ACHN (cell line): ENCODE measurements at regions not wholly inside any gene's neighbourhood (a gene's known extent, or its start where the extent isn't known, plus 50 kb on each side); places are given as distances from the start of the nearest gene placed in this dataset.

Source experiments
- DNase-seq: peaks from one replicate; pipeline ENCODE4 v3.0.0-alpha.2; 2015
- in situ Hi-C: cut with HindIII; loops from 2 replicates; pipeline ENCODE4 v1.10.0; 2017; ENCODE audit warnings: low sequenced_read_pairs, low pct_ligation_motif_present, low pct_unique_long_range_greater_than_20kb

- DNase-seq: no peak
- in situ Hi-C loops: no loop called here
These were observed 260.6 kb upstream of the DIAPH2 start for GRCh38 chrX:96424007-96424406.

DNA sequence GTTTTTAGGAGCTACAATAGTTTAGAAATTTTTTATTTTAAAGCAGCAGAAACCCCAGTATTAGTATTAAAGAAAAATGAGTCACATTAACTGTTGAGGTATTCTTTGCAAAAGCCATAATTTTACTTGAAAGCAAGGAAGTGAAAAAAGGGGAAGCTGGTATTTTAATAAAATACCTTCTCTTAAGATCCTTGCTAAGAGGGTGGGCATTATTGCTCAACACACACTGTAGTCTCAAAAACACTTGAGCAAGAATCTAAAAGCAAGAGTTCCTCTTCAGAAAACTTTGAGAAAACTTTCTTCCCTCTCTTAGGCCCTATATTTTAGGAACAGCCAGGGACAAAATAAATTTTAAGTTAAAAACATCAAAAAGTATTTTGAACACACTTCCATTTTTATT lies 259.4 kb upstream of the DIAPH2 start:
- in situ Hi-C loops: no loop called here
- no peak for DNase-seq

DNA sequence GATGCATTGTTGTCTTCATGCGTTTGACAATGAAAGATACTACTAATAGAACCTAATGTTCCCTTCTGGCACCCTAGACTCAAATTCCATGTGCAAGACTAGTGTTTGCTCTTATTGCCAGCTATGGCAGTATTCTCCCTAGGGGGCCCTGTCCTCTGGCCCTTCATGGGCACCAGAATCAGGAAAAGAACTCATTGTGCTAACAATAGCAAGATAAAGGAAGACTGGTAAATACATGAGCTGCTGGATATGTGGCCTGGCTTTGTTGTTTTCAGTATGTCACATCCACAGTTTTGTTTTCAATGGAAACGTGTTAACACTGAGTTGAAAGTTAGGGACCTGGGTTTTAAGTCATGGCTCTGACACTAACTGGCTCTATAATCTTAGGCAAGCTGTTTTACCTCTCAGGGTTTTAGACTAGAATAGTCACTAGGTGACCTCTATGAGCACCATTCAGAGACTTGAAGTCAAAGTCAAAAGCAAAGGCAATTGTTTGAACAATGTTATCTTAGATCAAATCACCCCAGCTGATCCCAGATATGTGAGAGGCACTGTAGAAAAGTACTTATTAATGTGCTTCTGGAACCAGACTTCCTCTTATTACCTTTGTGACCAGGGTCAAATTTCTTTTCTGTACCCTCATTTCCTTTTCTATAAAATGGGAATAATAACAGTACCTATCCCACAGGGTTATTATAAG lies 253.7 kb upstream of the DIAPH2 start:
- in situ Hi-C loops: no loop called here
- no peak for DNase-seq

GRCh38 chrX:96432647-96433046 lies 252.0 kb upstream of the DIAPH2 start:
- in situ Hi-C loops: no loop called here
- DNase-seq: no peak

GRCh38 chrX:96433409-96434077 lies 251.1 kb upstream of the DIAPH2 start:
- no peak for DNase-seq

DNA sequence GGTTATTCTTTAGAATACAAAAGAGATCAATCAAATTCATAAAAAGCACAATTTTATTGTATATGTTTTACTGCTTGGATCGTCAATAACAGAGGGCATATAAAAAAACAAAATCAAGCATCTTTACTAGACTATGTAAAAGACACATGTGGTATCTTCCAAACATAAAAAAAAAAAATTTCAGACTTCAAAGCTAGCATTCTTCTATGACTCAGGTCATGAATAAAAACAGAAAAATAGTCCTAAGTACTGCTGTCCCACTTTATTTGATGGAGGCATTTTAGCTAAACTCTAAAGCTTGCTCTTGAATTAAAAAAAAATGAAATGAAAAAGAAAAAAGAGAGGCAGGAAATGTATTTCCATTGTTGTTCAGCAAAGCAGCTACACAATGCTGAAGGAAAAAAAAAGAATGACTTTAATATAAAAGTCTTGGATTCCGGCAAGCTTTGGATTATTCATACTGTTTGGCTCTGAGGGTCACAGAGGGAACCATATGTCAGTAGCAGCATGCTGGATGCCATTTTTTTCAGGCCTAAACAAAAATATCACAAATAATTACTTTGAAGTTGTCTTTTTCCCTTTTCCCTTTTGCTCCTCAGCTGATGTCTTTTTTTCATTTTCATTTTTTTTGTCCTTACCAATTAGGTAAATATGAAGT lies 249.1 kb upstream of the DIAPH2 start:
- no peak for DNase-seq
- in situ Hi-C loops: no loop called here

More at GRCh38 chrX:96433409-96434077, 251.1 kb upstream of the DIAPH2 start:
- in situ Hi-C loops: no loop called here

GRCh38 chrX:96436105-96436504 lies 248.5 kb upstream of the DIAPH2 start:
- DNase-seq: peak; percentile 23
- in situ Hi-C loops: no loop called here

DNA sequence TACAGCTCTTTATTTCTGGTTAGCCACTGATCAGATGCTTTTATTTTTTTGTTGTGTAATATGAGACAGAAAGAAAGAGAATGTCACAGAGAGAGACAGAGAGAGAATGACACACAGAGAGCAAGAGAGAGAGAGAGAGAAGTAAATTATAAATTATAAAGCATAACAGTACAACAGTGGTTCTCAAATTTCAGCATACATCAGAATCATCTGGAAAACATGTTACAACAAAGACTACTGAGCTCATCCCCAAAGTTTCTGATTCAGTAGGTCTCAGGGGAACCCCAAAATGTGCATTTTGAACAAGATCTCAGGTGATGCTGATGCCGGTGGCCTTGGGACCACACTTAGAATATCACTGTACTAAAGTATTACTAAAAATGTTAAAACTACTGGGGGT lies 245.8 kb upstream of the DIAPH2 start:
- in situ Hi-C loops: no loop called here
- DNase-seq: no peak

DNA sequence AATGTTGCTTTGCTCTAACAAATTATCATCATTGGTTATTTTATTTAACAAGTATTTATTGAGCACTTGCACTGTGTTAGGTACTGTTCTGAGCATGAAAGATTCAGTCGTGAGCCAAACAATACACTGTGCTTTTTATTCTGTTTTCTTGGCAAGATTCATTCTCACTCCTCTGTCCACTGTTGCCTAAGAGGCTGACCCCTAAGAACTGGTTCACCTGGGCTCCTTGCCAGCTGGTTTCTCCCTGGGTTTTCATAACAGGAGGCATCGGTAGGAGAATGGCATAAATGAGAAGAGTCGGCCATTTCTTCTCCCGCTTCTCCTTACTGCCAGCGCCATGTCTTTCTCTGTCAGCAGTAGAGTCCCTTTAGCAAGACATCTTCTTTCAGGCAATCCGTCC lies 243.7 kb upstream of the DIAPH2 start:
- in situ Hi-C loops: no loop called here

DNA sequence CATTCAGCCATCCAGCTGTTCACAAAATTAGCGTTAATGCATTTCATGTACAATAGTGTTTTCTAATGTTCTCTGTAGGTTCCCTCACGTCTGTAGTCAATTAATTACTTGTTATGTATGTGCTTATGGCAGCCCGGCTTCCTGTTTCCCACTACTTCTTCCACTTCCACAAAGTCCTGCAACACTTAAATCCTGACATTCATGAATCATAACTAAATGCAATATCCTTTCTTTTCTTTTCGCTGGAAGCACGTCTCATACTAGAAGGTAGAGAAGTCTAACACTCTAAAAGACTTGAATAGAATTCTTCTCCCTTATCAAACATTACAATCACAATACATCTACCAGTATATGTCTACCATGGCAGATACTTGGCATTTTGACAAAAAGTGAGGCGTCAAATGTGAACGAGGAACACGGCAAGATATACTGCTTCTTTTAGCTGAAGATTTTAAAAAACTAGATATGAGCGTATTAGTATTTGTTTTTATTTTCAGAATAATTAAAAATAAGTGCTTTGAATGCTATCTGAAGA lies 239.0 kb upstream of the DIAPH2 start:
- DNase-seq: no peak
- in situ Hi-C loops: no loop called here

More for the DNA sequence above, 243.7 kb upstream of the DIAPH2 start:
- no peak for DNase-seq

- in situ Hi-C loops: no loop called here
- DNase-seq: no peak
These were observed 238.1 kb upstream of the DIAPH2 start for GRCh38 chrX:96446524-96446923.

GRCh38 chrX:96447161-96447560 lies 237.5 kb upstream of the DIAPH2 start:
- in situ Hi-C loops: no loop called here
- no peak for DNase-seq

GRCh38 chrX:96449191-96449590 lies 235.5 kb upstream of the DIAPH2 start:
- in situ Hi-C loops: no loop called here

DNA sequence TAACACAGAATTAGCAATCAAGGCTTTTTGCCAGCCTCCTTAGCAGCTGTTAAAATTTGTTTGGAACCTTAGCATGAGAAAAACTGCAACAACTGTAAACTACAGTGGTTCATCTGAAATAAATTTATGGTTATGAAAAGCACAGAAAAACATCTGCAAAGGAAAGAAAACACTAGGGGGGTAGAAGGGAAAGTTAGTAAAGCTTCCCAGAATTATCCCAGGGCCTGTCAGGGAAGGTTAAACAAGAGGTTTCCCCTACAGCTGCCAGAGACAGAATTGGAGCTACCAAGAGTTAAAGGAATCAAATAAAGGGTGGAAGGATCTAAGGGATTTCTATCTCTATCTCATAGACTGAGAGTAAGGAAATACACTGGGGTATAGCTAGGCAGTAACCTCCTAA lies 234.7 kb upstream of the DIAPH2 start:
- no peak for DNase-seq

More at GRCh38 chrX:96449191-96449590, 235.5 kb upstream of the DIAPH2 start:
- DNase-seq: no peak

GRCh38 chrX:96453139-96453538 lies 231.5 kb upstream of the DIAPH2 start:
- peak; percentile 57 for DNase-seq
- in situ Hi-C loops: no loop called here

More for the DNA sequence above, 234.7 kb upstream of the DIAPH2 start:
- in situ Hi-C loops: no loop called here

DNA sequence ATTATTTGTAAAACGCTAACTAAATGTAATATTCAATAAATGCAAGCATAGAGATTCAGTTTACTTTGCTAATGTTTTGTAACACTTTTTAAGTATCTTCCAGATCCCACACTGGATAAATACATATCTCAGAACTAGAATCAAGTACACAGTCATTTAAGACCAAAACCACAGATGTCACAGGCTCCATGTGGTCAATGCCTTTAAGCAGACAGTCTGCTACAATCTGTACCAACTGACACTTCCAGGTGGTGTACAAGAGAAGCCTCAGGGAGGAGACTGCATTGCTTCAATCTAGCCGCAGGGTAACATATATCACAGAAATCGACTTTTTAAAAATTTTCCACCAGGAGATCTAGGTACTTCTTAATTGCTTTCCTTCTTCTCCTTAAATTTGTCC lies 229.6 kb upstream of the DIAPH2 start:
- in situ Hi-C loops: no loop called here
- no peak for DNase-seq

- DNase-seq: no peak
- in situ Hi-C loops: no loop called here
These were observed 219.6 kb upstream of the DIAPH2 start for GRCh38 chrX:96464880-96465558.

DNA sequence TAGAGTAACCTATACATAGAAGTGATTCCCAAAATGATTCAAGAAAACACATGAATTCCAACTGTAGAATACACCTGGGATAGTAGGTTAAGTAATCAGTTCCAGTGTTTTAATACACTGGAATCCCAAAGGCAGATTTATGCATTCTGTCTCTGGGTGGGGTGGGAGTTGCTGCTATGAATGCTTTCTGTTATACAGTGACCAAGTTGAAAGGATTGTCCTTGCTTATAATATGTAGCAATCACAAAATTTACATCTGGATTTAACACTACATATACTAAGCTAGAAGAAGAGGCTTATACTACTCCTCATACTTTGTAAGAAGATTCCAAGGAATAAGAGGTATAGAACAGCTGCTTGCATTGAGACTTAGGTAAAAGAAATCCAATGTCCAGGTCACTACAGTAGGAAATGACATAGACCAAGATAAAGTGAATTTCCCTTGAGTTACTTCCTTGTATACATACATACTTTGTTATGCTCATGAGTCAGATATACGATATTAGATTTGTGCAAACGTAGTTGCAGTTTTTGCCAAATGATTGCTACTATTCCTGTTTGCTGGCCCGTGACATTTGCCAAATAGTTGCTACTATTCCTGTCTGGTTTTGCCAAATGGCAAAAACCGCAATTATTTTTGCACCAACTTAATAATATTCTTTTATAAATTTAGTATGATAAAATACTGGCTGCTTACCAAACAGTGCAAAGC lies 210.5 kb upstream of the DIAPH2 start:
- no peak for DNase-seq

More for the DNA sequence above, 210.5 kb upstream of the DIAPH2 start:
- in situ Hi-C loops: no loop called here
